SK-N-SH (cell line): ENCODE measurements at regions not wholly inside any gene's neighbourhood (a gene's known extent, or its start where the extent isn't known, plus 50 kb on each side); places are given as distances from the start of the nearest gene placed in this dataset.

Experiments used
- CTCF ChIA-PET: fragments of 300-600, 350-600 bp; formaldehyde crosslinking; extraction: SDS; loops from one replicate; lab custom pipeline; 2021; lab: Yijun Ruan, JAX
- POLR2A ChIA-PET: fragments of 350-600 bp; sonication (Branson Sonifier 250); formaldehyde crosslinking; extraction: SDS; loops from one replicate; lab custom pipeline; 2020; ENCODE audit warnings: antibody characterized with exemption, inconsistent platforms; lab: Yijun Ruan, JAX
- DNase-seq: peaks from one replicate; pipeline ENCODE4 v3.0.0; 2012
- H2AFZ ChIP-seq: fragments of 200-600 bp; sonication (generic); 2 replicates; pipeline ENCODE4 v1.8.1; 2016; ENCODE audit warnings: antibody characterized with exemption, mild to moderate bottlenecking, low read depth
- H3F3A ChIP-seq: fragments of 200-600 bp; sonication (generic); replicated peaks from 2 replicates; pipeline ENCODE3; 2016; ENCODE audit warnings: antibody characterized with exemption, mild to moderate bottlenecking; ENCODE audit not compliant: insufficient read depth
- H3K27ac ChIP-seq, 2 experiments: fragments of 200-500 bp in 1 of 2; fragments of 200-600 bp in 1 of 2; sonication (Bioruptor generic) in 1 of 2; sonication (generic), shearing (Covaris generic) in 1 of 2; 2 replicates each; pipeline versions ENCODE4 v1.5.1 to v1.6.1; 2014 to 2016; ENCODE audit warnings: low read depth in 2 of 2, inconsistent platforms in 1 of 2, low read length in 1 of 2, mild to moderate bottlenecking in 1 of 2, mixed read lengths in 1 of 2
- H3K27me3 ChIP-seq: fragments of 200-600 bp; sonication (generic), shearing (Covaris generic); 2 replicates; pipeline ENCODE4 v1.6.1; 2016; ENCODE audit warnings: mixed run types; ENCODE audit not compliant: insufficient read depth
- H3K36me3 ChIP-seq, 2 experiments: fragments of 200-500 bp in 1 of 2; fragments of 200-600 bp in 1 of 2; sonication (Bioruptor generic) in 1 of 2; sonication (generic) in 1 of 2; replicated peaks in 1 of 2; 2 replicates each; pipeline versions ENCODE3 to v1.5.1; 2014 to 2016; ENCODE audit warnings: low read length in 1 of 2, mild to moderate bottlenecking in 1 of 2; ENCODE audit not compliant: insufficient read depth in 2 of 2, control insufficient read depth in 1 of 2
- H3K4me1 ChIP-seq, 2 experiments: fragments of 200-500 bp in 1 of 2; fragments of 200-600 bp in 1 of 2; sonication (Bioruptor generic) in 1 of 2; sonication (generic), shearing (Covaris generic) in 1 of 2; 2 replicates each; pipeline versions ENCODE4 v1.5.1 to v1.6.1; 2014 to 2016; ENCODE audit warnings: low read depth in 1 of 2, low read length in 1 of 2, mixed run types in 1 of 2; ENCODE audit not compliant: insufficient read depth in 2 of 2, control insufficient read depth in 1 of 2
- H3K4me2 ChIP-seq: fragments of 200-600 bp; sonication (generic), shearing (Covaris generic); 2 replicates; pipeline ENCODE4 v1.6.1; 2017; ENCODE audit warnings: mixed run types
- H3K4me3 ChIP-seq, 2 experiments: fragments of 200-500 bp in 1 of 2; fragments of 200-600 bp in 1 of 2; sonication (Bioruptor generic) in 1 of 2; sonication (generic), shearing (Covaris generic) in 1 of 2; 2 replicates each; pipeline versions ENCODE4 v1.5.1 to v1.8.1; 2014 to 2016; ENCODE audit warnings: low read depth in 2 of 2, inconsistent platforms in 1 of 2, low read length in 1 of 2, mild to moderate bottlenecking in 1 of 2, mixed read lengths in 1 of 2, moderate library complexity in 1 of 2
- H3K79me2 ChIP-seq: fragments of 200-600 bp; sonication (generic); 2 replicates; pipeline ENCODE4 v1.8.1; 2017; ENCODE audit warnings: mild to moderate bottlenecking; ENCODE audit not compliant: insufficient read depth
- H3K9ac ChIP-seq: fragments of 200-600 bp; sonication (generic); 2 replicates; pipeline ENCODE4 v1.6.1; 2017; ENCODE audit warnings: mixed run types
- H3K9me2 ChIP-seq: fragments of 200-600 bp; sonication (generic); 2 replicates; pipeline ENCODE4 v1.6.1; 2017; ENCODE audit warnings: mixed run types
- H3K9me3 ChIP-seq: fragments of 200-600 bp; sonication (generic); 2 replicates; pipeline ENCODE4 v1.6.1; 2017; ENCODE audit warnings: mixed run types, mild to moderate bottlenecking, moderate library complexity
- H4K20me1 ChIP-seq: fragments of 200-600 bp; sonication (generic); 2 replicates; pipeline ENCODE4 v1.6.1; 2017; ENCODE audit warnings: mild to moderate bottlenecking, mixed run types; ENCODE audit not compliant: insufficient read depth
- CTCF ChIP-seq: fragments of 200-600 bp; sonication (generic); IDR thresholded peaks from 2 replicates; pipeline ENCODE4 v1.6.1; 2017; ENCODE audit warnings: antibody characterized with exemption, mild to moderate bottlenecking, moderate library complexity
- EP300 ChIP-seq, 2 experiments: IDR thresholded peaks; 2 replicates each; pipeline versions ENCODE4 v1.4.0 to v1.6.1; 2012; ENCODE audit warnings: borderline replicate concordance in 1 of 2, low read depth in 1 of 2, low read length in 1 of 2
- FOSL2 ChIP-seq: IDR thresholded peaks from 2 replicates; pipeline ENCODE4 v1.4.0; 2012; ENCODE audit warnings: low read depth, mild to moderate bottlenecking, moderate library complexity, borderline replicate concordance
- FOXJ3 ChIP-seq: sonication (generic); formaldehyde crosslinking; IDR thresholded peaks from 2 replicates; pipeline ENCODE4 v1.5.1; 2020; ENCODE audit warnings: mild to moderate bottlenecking, missing genetic modification reagents
- GABPA ChIP-seq: IDR thresholded peaks from 2 replicates; pipeline ENCODE4 v1.4.0; 2012; ENCODE audit warnings: low read depth, mild to moderate bottlenecking
- JUND ChIP-seq: IDR thresholded peaks from 2 replicates; pipeline ENCODE4 v1.4.0; 2012
- MAX ChIP-seq: IDR thresholded peaks from 2 replicates; pipeline ENCODE4 v1.4.0; 2012; ENCODE audit warnings: low read depth
- MEF2A ChIP-seq: IDR thresholded peaks from 2 replicates; pipeline ENCODE4 v1.4.0; 2012; ENCODE audit warnings: low read depth, borderline replicate concordance
- NRF1 ChIP-seq: IDR thresholded peaks from 2 replicates; pipeline ENCODE4 v1.6.1; 2012; ENCODE audit warnings: low read depth, mild to moderate bottlenecking, low read length
- PBX3 ChIP-seq: IDR thresholded peaks from 2 replicates; pipeline ENCODE4; 2012
- RAD21 ChIP-seq: IDR thresholded peaks from 2 replicates; pipeline ENCODE4 v1.6.1; 2012; ENCODE audit warnings: mild to moderate bottlenecking, low read length
- RFX5 ChIP-seq: IDR thresholded peaks from 2 replicates; pipeline ENCODE4 v1.6.1; 2012; ENCODE audit warnings: mild to moderate bottlenecking, improper control_type of control experiment, low read length
- SIN3A ChIP-seq: IDR thresholded peaks from 2 replicates; pipeline ENCODE4 v1.6.1; 2012; ENCODE audit warnings: low read depth, mild to moderate bottlenecking, low read length, moderate library complexity, borderline replicate concordance
- TCF12 ChIP-seq: IDR thresholded peaks from 2 replicates; pipeline ENCODE4 v1.4.0; 2012
- TEAD4 ChIP-seq: IDR thresholded peaks from 2 replicates; pipeline ENCODE4 v1.4.0; 2012; ENCODE audit warnings: mild to moderate bottlenecking, borderline replicate concordance; ENCODE audit not compliant: insufficient read depth
- USF1 ChIP-seq: IDR thresholded peaks from 2 replicates; pipeline ENCODE4 v1.4.0; 2012; ENCODE audit warnings: low read depth, borderline replicate concordance
- YY1 ChIP-seq: IDR thresholded peaks from 2 replicates; pipeline ENCODE4 v1.4.0; 2012; ENCODE audit warnings: low read depth, mild to moderate bottlenecking
- ZBTB33 ChIP-seq: IDR thresholded peaks from 2 replicates; pipeline ENCODE4 v1.4.0; 2012; ENCODE audit warnings: low read depth, borderline replicate concordance
- WGBS: methylation state at CpG from one replicate; pipeline ENCODE4 v1.1.6; 2017; ENCODE audit warnings: low lambda C conversion rate; 5-methylcytosine and 5-hydroxymethylcytosine counted together

- Histone ChIP-seq H3K4me3 (no peak overlapping the region), H3K27ac (no peak overlapping the region), H3K9me2 (no peaks in the 10 kb centered on the region), H3K27me3 (no peaks in the 10 kb centered on the region), H3K9me3 (no peaks in the 10 kb centered on the region), H3K79me2 (no peaks in the 10 kb centered on the region), H3F3A (peaks cover 33% of the 10 kb centered on the region), H2AFZ (no peak overlapping the region), H4K20me1 (no peaks in the 10 kb centered on the region), H3K4me2 (no peak overlapping the region), H3K4me1 (peaks cover 8 to 26% of the 10 kb centered on the region in 2 experiments; a peak in 3 of 4 replicates), H3K9ac (no peak overlapping the region), H3K36me3 (no peaks in the 10 kb centered on the region)
- CTCF ChIA-PET, result no interaction called here
- POLR2A ChIA-PET, result no interaction called here
- no peak for DNase-seq
- TF ChIP-seq YY1 (no peak), CTCF (no peak), RAD21 (no peak), PBX3 (no peak), SIN3A (no peak), NRF1 (no peak), EP300 (IDR thresholded peaks at IDR 0.05; ENCODE audit: borderline replicate concordance in 1 of 2, low read depth in 1 of 2, low read length in 1 of 2) (no peak), MEF2A (no peak), JUND (no peak), FOXJ3 (no peak), TEAD4 (no peak), FOSL2 (no peak), RFX5 (no peak), USF1 (no peak), MAX (no peak), GABPA (no peak), TCF12 (no peak), ZBTB33 (no peak)
- WGBS, result 92% methylated on average over 11 of the region's 11 CpGs
Observed at GRCh38 chr10:91344117-91344856, 65.9 kb upstream of the HECTD2 start.
